ENCODE measurements at regions not wholly inside any gene's neighbourhood (a gene's known extent, or its start where the extent isn't known, plus 50 kb on each side); places are given as distances from the start of the nearest gene placed in this dataset.

DNA sequence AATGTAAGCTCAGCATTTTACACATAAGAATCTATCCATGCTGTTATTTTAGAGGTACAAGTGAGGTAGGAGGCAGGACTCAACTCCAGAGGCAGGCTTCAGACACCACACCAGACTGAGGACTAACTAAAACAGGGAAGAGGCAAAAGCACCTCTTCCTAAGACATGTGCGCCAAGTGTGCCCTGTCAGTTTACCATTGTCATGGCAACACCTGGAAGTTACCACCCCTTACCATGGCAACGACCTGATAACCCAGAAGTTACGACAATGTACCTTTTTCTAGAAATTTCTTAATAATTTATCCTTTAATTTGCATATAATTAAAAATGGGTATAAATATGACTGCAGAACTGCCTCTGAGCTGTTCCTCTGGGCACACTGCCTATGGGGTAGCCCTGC is 160.1 kb downstream of the FAM124B start:
- no peak for TF ChIP-seq CTCF (IDR thresholded peaks at IDR 0.05)
- Histone ChIP-seq H3K4me3 (no peak overlapping the region), H3K27me3 (ENCODE audit: low read depth) (no peaks in the 10 kb centered on the region), H3K4me1 (no peaks in the 10 kb centered on the region), H3K9me3 (no peaks in the 10 kb centered on the region), H3K36me3 (no peaks in the 10 kb centered on the region), H3K27ac (no peak overlapping the region)
- DNase-seq = no peak
- ATAC-seq = no peak
- intact Hi-C loops (cut with DNase I) = no loop called here

- H3K36me3 ChIP-seq = no peaks in the 10 kb centered on the region
- H3K4me1 ChIP-seq = no peaks in the 10 kb centered on the region
- no peak overlapping the region for H3K27ac ChIP-seq
- no peak for TF ChIP-seq CTCF (IDR thresholded peaks at IDR 0.05)
- no peak for DNase-seq
- intact Hi-C loops (cut with DNase I) = no loop called here
- H3K9me3 ChIP-seq = no peaks in the 10 kb centered on the region
- no peaks in the 10 kb centered on the region for H3K27me3 ChIP-seq (ENCODE audit: low read depth)
- no peak overlapping the region for H3K4me3 ChIP-seq
- no peak for ATAC-seq
Measured at GRCh38 chr2:224241001-224241400, 160.9 kb downstream of the FAM124B start.

- intact Hi-C loops (cut with DNase I) = no loop called here
- ATAC-seq = no peak
- H3K4me1 ChIP-seq = no peaks in the 10 kb centered on the region
Measured at GRCh38 chr2:224223851-224224555, 177.9 kb downstream of the FAM124B start.

DNA sequence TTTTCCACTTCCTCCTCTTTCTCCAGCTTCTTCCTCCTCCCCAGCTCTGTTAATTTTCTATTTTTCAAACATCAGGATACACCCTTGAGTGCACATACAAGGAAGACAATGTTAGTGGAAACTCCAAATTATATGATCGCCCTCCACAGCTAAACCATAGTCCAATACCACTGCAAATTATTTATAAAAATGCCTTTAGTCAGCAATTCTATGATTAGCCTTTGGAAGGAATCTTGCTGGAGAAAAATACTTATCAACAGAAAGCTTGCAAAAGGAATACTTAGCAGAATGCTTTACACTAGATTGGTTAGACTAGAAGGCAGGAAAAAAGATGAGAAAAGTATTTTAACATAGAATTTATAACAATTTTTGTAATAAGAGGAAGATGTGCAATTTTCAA is 178.9 kb downstream of the FAM124B start:
- intact Hi-C loops (cut with DNase I) = no loop called here
- Histone ChIP-seq H3K27ac (no peak overlapping the region), H3K27me3 (ENCODE audit: low read depth) (no peaks in the 10 kb centered on the region), H3K4me3 (no peak overlapping the region), H3K4me1 (no peaks in the 10 kb centered on the region), H3K36me3 (no peaks in the 10 kb centered on the region), H3K9me3 (no peaks in the 10 kb centered on the region)
- TF ChIP-seq CTCF (IDR thresholded peaks at IDR 0.05) = no peak
- ATAC-seq (no peak), DNase-seq (no peak)

More at GRCh38 chr2:224223851-224224555, 177.9 kb downstream of the FAM124B start:
- no peaks in the 10 kb centered on the region for H3K9me3 ChIP-seq
- H3K27ac ChIP-seq = no peak overlapping the region
- no peak for TF ChIP-seq CTCF (IDR thresholded peaks at IDR 0.05)
- no peaks in the 10 kb centered on the region for H3K27me3 ChIP-seq (ENCODE audit: low read depth)
- no peak overlapping the region for H3K4me3 ChIP-seq
- no peak for DNase-seq
- H3K36me3 ChIP-seq = no peaks in the 10 kb centered on the region

DNA sequence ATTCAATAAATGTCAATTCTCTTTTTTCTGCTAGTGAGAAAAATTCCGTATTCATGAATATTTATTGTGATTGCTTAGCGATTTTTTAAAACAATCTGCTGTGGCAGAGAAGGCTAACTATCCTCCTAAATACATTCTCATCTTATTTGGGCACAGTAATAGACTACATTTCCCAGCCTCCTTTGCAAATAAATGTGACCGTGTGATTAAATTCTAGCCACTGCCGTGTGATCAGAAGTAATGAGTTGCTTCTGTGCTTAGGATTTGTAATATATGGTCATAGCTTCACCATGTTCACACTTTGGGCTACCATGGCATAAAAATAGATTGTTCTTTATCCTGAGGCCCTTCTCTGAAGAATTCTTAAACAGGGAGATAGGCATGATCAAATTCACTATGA is 179.6 kb downstream of the FAM124B start:
- no peak for TF ChIP-seq CTCF (IDR thresholded peaks at IDR 0.05)
- intact Hi-C loops (cut with DNase I) = no loop called here
- Histone ChIP-seq H3K27me3 (ENCODE audit: low read depth) (no peaks in the 10 kb centered on the region), H3K36me3 (no peaks in the 10 kb centered on the region), H3K4me1 (no peaks in the 10 kb centered on the region), H3K9me3 (no peaks in the 10 kb centered on the region), H3K27ac (no peak overlapping the region), H3K4me3 (no peak overlapping the region)
- DNase-seq (no peak), ATAC-seq (no peak)
